Spleen (tissue), 7 donors: ENCODE measurements at regions not wholly inside any gene's neighbourhood (a gene's known extent, or its start where the extent isn't known, plus 50 kb on each side); places are given as distances from the start of the nearest gene placed in this dataset.

Source experiments
- CTCF ChIP-seq, 11 experiments: fragments of 200-600 bp in 7 of 11; fragments of 450-650 bp in 4 of 11; sonication (generic) in 4 of 11; IDR thresholded peaks in 8 of 11; conservative IDR thresholded peaks in 3 of 11; 1 replicate in 7 of 11; 2 replicates in 4 of 11; pipeline versions ENCODE4 v1.4.0 to v1.8.0; 2016 to 2021; ENCODE audit warnings: antibody characterized with exemption in 11 of 11, inconsistent platforms in 4 of 11, mild to moderate bottlenecking in 1 of 11
- POLR2AphosphoS5 ChIP-seq, 3 donors: sonication (generic); formaldehyde crosslinking; IDR thresholded peaks; one replicate each; pipeline ENCODE4 v1.5.1; 2017; ENCODE audit warnings: antibody characterized with exemption in 3 of 3
- donor health status: DM: no; HTN: no; CAD: no; lungs with moderate emphysema.
- donor health status: DM: no; HTN: no; CAD: no.
- donor health status: DM: no; HTN: no; CAD: no.

GRCh38 chr10:88190540-88191235 lies 327.3 kb downstream of the PTEN start:
- TF ChIP-seq POLR2AphosphoS5 (IDR thresholded peaks at IDR 0.05): no peak
- TF ChIP-seq CTCF (IDR thresholded peaks at IDR 0.05 in 8 of 11, conservative IDR thresholded peaks at IDR 0.05 in 3 of 11): no peak
